SK-N-MC (cell line): ENCODE measurements at regions not wholly inside any gene's neighbourhood (a gene's known extent, or its start where the extent isn't known, plus 50 kb on each side); places are given as distances from the start of the nearest gene placed in this dataset.

Experiments used
- EZH2 ChIP-seq: fragments of 200-600 bp; sonication (generic); IDR thresholded peaks from one replicate; pipeline ENCODE4 v1.6.1; 2017; ENCODE audit warnings: antibody characterized with exemption
- FOXP2 ChIP-seq: optimal IDR thresholded peaks from 2 replicates; pipeline ENCODE3; 2011; ENCODE audit warnings: mild to moderate bottlenecking, moderate library complexity; ENCODE audit not compliant: insufficient read depth; ENCODE audit errors: extremely low read length, control extremely low read depth
- POLR2AphosphoS5 ChIP-seq: IDR thresholded peaks from 2 replicates; pipeline ENCODE4 v1.6.1; 2012; ENCODE audit warnings: mild to moderate bottlenecking, low read depth, low read length, borderline replicate concordance

- no peak for TF ChIP-seq POLR2AphosphoS5
- no peak for TF ChIP-seq EZH2
- TF ChIP-seq FOXP2 = no peak
These were observed 91.2 kb downstream of the ADRA2C start for GRCh38 chr4:3857269-3857926.
